HG02938 (cell line): ENCODE measurements at regions not wholly inside any gene's neighbourhood (a gene's known extent, or its start where the extent isn't known, plus 50 kb on each side); places are given as distances from the start of the nearest gene placed in this dataset.

Experiments used
- ATAC-seq: cut with Tn5 transposase; IDR thresholded peaks from one replicate; pipeline ENCODE4 v1.9.1; 2021; ENCODE audit warnings: mild to moderate bottlenecking, moderate library complexity; ENCODE audit not compliant: unreplicated experiment

GRCh38 chrX:139293991-139294390 lies 236.5 kb upstream of the F9 start:
- no peak for ATAC-seq

GRCh38 chrX:139290310-139290709 lies 240.2 kb upstream of the F9 start:
- ATAC-seq, result peak; percentile 83

- ATAC-seq, result no peak
Measured at GRCh38 chrX:139287155-139287924, 243.2 kb upstream of the F9 start.

GRCh38 chrX:139286342-139286741 lies 244.2 kb upstream of the F9 start:
- no peak for ATAC-seq

- ATAC-seq, result no peak
Measured at GRCh38 chrX:139267851-139268250, 262.7 kb upstream of the F9 start.

GRCh38 chrX:139246295-139246694 lies 284.2 kb upstream of the F9 start:
- ATAC-seq, result no peak

- ATAC-seq, result no peak
Measured at GRCh38 chrX:139237141-139237540, 293.4 kb upstream of the F9 start.

- ATAC-seq, result no peak
Measured at GRCh38 chrX:139234898-139235297, 295.6 kb upstream of the F9 start.

GRCh38 chrX:139224953-139225665 lies 305.4 kb upstream of the F9 start:
- no peak for ATAC-seq

GRCh38 chrX:139222511-139223200 lies 307.9 kb upstream of the F9 start:
- no peak for ATAC-seq

- ATAC-seq, result no peak
Measured at GRCh38 chrX:139213241-139213709, 317.3 kb upstream of the F9 start.

GRCh38 chrX:139211568-139212182 lies 318.9 kb upstream of the F9 start:
- ATAC-seq, result no peak

- ATAC-seq, result no peak
Measured at GRCh38 chrX:139209342-139209741, 321.2 kb upstream of the F9 start.

- ATAC-seq, result no peak
Measured at GRCh38 chrX:139207655-139208054, 322.9 kb upstream of the F9 start.

- no peak for ATAC-seq
Measured at GRCh38 chrX:139206914-139207313, 323.6 kb upstream of the F9 start.

- no peak for ATAC-seq
Measured at GRCh38 chrX:139204898-139205667, 325.5 kb upstream of the F9 start.

GRCh38 chrX:139204571-139204897 lies 326.0 kb upstream of the F9 start:
- ATAC-seq, result no peak

- ATAC-seq, result no peak
Measured at GRCh38 chrX:139203651-139204570, 326.6 kb upstream of the F9 start.

- ATAC-seq, result no peak
Measured at GRCh38 chrX:139202742-139203420, 327.7 kb upstream of the F9 start.
